Keratinocyte (primary cell): ENCODE measurements at regions not wholly inside any gene's neighbourhood (a gene's known extent, or its start where the extent isn't known, plus 50 kb on each side); places are given as distances from the start of the nearest gene placed in this dataset.

ENCODE experiments used
- DNase-seq: peaks from one replicate; pipeline ENCODE4 v3.0.0-alpha.2; 2011; ENCODE audit warnings: low read depth, missing footprints, low spot score
- FAIRE-seq: peaks from 2 replicates; lab custom pipeline; 2011; peaks lifted over from hg19 to GRCh38; lab: Jason Lieb, UNC
- H2AFZ ChIP-seq: 2 replicates; pipeline ENCODE4 v1.6.0; 2012; ENCODE audit warnings: low read length, control low read depth, inconsistent platforms; ENCODE audit not compliant: control insufficient read depth
- H3K27ac ChIP-seq: 2 replicates; pipeline ENCODE4 v1.5.1; 2011; ENCODE audit warnings: low read length; ENCODE audit not compliant: control insufficient read depth, insufficient read depth
- H3K27me3 ChIP-seq: 3 replicates; pipeline ENCODE4 v1.6.0; 2011; ENCODE audit warnings: low read length; ENCODE audit not compliant: control insufficient read depth, insufficient read depth; ENCODE audit errors: extremely low read depth
- H3K36me3 ChIP-seq, 2 experiments: 2 replicates in 1 of 2; 3 replicates in 1 of 2; pipeline ENCODE4 v1.5.1; 2011; ENCODE audit warnings: low read length in 2 of 2, mild to moderate bottlenecking in 1 of 2; ENCODE audit not compliant: control insufficient read depth in 2 of 2, insufficient read depth in 2 of 2; ENCODE audit errors: extremely low read depth in 1 of 2
- H3K4me1 ChIP-seq: 3 replicates; pipeline ENCODE4 v1.5.1; 2011; ENCODE audit warnings: low read length; ENCODE audit not compliant: control insufficient read depth, insufficient read depth; ENCODE audit errors: extremely low read depth
- H3K4me2 ChIP-seq: 3 replicates; pipeline ENCODE4 v1.6.0; 2011; ENCODE audit warnings: low read depth, low read length; ENCODE audit not compliant: control insufficient read depth, insufficient read depth; ENCODE audit errors: extremely low read depth
- H3K4me3 ChIP-seq, 3 experiments: fragments of 200-600 bp in 1 of 3; sonication (generic) in 1 of 3; 2 replicates in 2 of 3; 3 replicates in 1 of 3; pipeline ENCODE4 v1.5.1; 2011 to 2016; ENCODE audit warnings: low read length in 3 of 3, mild to moderate bottlenecking in 3 of 3, control low read depth in 2 of 3, inconsistent platforms in 1 of 3, low read depth in 1 of 3, mixed read lengths in 1 of 3, mixed run types in 1 of 3, moderate library complexity in 1 of 3; ENCODE audit not compliant: control insufficient read depth in 2 of 3, insufficient read depth in 2 of 3; ENCODE audit errors: extremely low read depth in 1 of 3
- H3K79me2 ChIP-seq: 2 replicates; pipeline ENCODE4 v1.6.0; 2012; ENCODE audit warnings: low read length; ENCODE audit not compliant: control insufficient read depth, insufficient read depth
- H3K9ac ChIP-seq: 3 replicates; pipeline ENCODE4 v1.6.0; 2011; ENCODE audit warnings: low read length; ENCODE audit not compliant: control insufficient read depth, insufficient read depth; ENCODE audit errors: extremely low read depth
- H3K9me1 ChIP-seq: 3 replicates; pipeline ENCODE4 v1.6.0; 2011; ENCODE audit warnings: low read length; ENCODE audit not compliant: control insufficient read depth, insufficient read depth; ENCODE audit errors: extremely low read depth
- H3K9me3 ChIP-seq: 2 replicates; pipeline ENCODE4 v1.5.1; 2012; ENCODE audit warnings: low read depth, low read length; ENCODE audit not compliant: control insufficient read depth
- H4K20me1 ChIP-seq: 3 replicates; pipeline ENCODE4 v1.6.0; 2011; ENCODE audit warnings: low read length; ENCODE audit not compliant: control insufficient read depth, insufficient read depth; ENCODE audit errors: extremely low read depth
- CTCF ChIP-seq, 3 experiments: IDR thresholded peaks in 1 of 3; conservative IDR thresholded peaks in 1 of 3; optimal IDR thresholded peaks in 1 of 3; 2 replicates in 2 of 3; 3 replicates in 1 of 3; pipeline versions ENCODE3 to v1.5.1; 2011; ENCODE audit warnings: low read length in 3 of 3, mild to moderate bottlenecking in 3 of 3, moderate library complexity in 2 of 3, control low read depth in 1 of 3, inconsistent platforms in 1 of 3; ENCODE audit not compliant: insufficient read depth in 2 of 3; ENCODE audit errors: extremely low read depth in 1 of 3
- EZH2 ChIP-seq: IDR thresholded peaks from one replicate; pipeline ENCODE4 v1.6.1; 2012; ENCODE audit warnings: inconsistent platforms, mild to moderate bottlenecking, low read length, moderate library complexity
- dilution Hi-C: fragments of 300-500 bp; cut with MboI; formaldehyde crosslinking; loops from one replicate; pipeline ENCODE4 v1.7.0; 2020; ENCODE audit warnings: low sequenced_read_pairs; ENCODE audit not compliant: extremely low pct_ligation_motif_present

- no peak overlapping the region for H3K4me3 ChIP-seq
- no peaks in the 10 kb centered on the region for H3K9me1 ChIP-seq
- no peak overlapping the region for H3K9ac ChIP-seq
- H3K4me2 ChIP-seq: no peak overlapping the region
- H3K4me1 ChIP-seq: peaks cover 3% of the 10 kb centered on the region
- H3K79me2 ChIP-seq: no peaks in the 10 kb centered on the region
- H3K27ac ChIP-seq: no peak overlapping the region
- H3K36me3 ChIP-seq: no peaks in the 10 kb centered on the region
- DNase-seq (no peak), FAIRE-seq (no peak)
- TF ChIP-seq EZH2: no peak
- TF ChIP-seq CTCF (optimal IDR thresholded peaks at IDR 0.05 in 1 of 3, IDR thresholded peaks at IDR 0.05 in 1 of 3, conservative IDR thresholded peaks at IDR 0.05 in 1 of 3; ENCODE audit: extremely low read depth in 1 of 3, insufficient read depth in 2 of 3, low read length in 3 of 3): no peak
- H2AFZ ChIP-seq: no peak overlapping the region
- no peaks in the 10 kb centered on the region for H4K20me1 ChIP-seq
- no peaks in the 10 kb centered on the region for H3K27me3 ChIP-seq
- dilution Hi-C loops: no loop called here
- no peaks in the 10 kb centered on the region for H3K9me3 ChIP-seq
Observed at GRCh38 chr2:55107436-55107835, 57.2 kb upstream of the RTN4 start.

DNA sequence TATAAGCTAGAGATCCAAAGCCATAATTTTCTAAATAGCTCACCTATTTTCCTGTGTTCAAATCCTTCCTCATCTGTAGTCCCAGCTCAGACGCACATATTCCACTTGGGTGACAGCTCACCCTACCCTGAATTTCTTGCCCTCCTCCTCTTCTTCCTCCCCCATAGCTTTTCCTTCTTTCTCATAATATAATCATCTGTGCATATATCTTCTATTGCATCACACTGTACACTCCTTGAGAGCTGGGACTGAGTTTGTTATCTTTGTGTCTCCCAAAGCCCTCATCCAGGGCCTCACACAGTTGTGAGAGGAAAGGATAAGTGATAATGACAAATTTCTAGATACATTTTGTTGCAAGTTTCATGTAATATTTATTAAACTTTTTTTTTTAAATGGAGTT is 55.9 kb upstream of the RTN4 start:
- DNase-seq (no peak), FAIRE-seq (no peak)
- H3K9me3 ChIP-seq: no peaks in the 10 kb centered on the region
- dilution Hi-C loops: no loop called here
- TF ChIP-seq CTCF (optimal IDR thresholded peaks at IDR 0.05 in 1 of 3, IDR thresholded peaks at IDR 0.05 in 1 of 3, conservative IDR thresholded peaks at IDR 0.05 in 1 of 3; ENCODE audit: extremely low read depth in 1 of 3, insufficient read depth in 2 of 3, low read length in 3 of 3): no peak
- TF ChIP-seq EZH2: no peak
- H3K4me2 ChIP-seq: no peak overlapping the region
- H3K27ac ChIP-seq: no peak overlapping the region
- H3K4me1 ChIP-seq: peaks cover 14% of the 10 kb centered on the region
- no peaks in the 10 kb centered on the region for H3K9me1 ChIP-seq
- H2AFZ ChIP-seq: no peak overlapping the region
- no peaks in the 10 kb centered on the region for H4K20me1 ChIP-seq
- no peaks in the 10 kb centered on the region for H3K27me3 ChIP-seq
- H3K79me2 ChIP-seq: no peaks in the 10 kb centered on the region
- H3K9ac ChIP-seq: no peak overlapping the region
- H3K4me3 ChIP-seq: no peak overlapping the region
- no peaks in the 10 kb centered on the region for H3K36me3 ChIP-seq
